GM18508 (cell line): ENCODE measurements at regions not wholly inside any gene's neighbourhood (a gene's known extent, or its start where the extent isn't known, plus 50 kb on each side); places are given as distances from the start of the nearest gene placed in this dataset.

Source experiments
- ATAC-seq: cut with Tn5 transposase; IDR thresholded peaks from one replicate; pipeline ENCODE4 v1.9.1; 2021; ENCODE audit warnings: moderate number of reproducible peaks; ENCODE audit not compliant: insufficient read depth, unreplicated experiment

GRCh38 chr2:41498781-41499180 is 549.0 kb upstream of the PKDCC start:
- ATAC-seq = no peak

GRCh38 chr2:41500895-41501294 is 546.9 kb upstream of the PKDCC start:
- no peak for ATAC-seq

GRCh38 chr2:41502752-41503151 is 545.1 kb upstream of the PKDCC start:
- no peak for ATAC-seq

- ATAC-seq = no peak
These were observed 543.3 kb upstream of the PKDCC start for GRCh38 chr2:41504532-41504931.

GRCh38 chr2:41510108-41510507 is 537.7 kb upstream of the PKDCC start:
- no peak for ATAC-seq

- no peak for ATAC-seq
These were observed 526.6 kb upstream of the PKDCC start for GRCh38 chr2:41521211-41521610.

- ATAC-seq = no peak
These were observed 520.1 kb upstream of the PKDCC start for GRCh38 chr2:41527525-41528323.

- no peak for ATAC-seq
These were observed 512.2 kb upstream of the PKDCC start for GRCh38 chr2:41535575-41535974.

GRCh38 chr2:41540272-41540998 is 507.4 kb upstream of the PKDCC start:
- no peak for ATAC-seq

GRCh38 chr2:41543726-41544125 is 504.1 kb upstream of the PKDCC start:
- no peak for ATAC-seq

GRCh38 chr2:41544709-41545108 is 503.1 kb upstream of the PKDCC start:
- ATAC-seq = no peak

GRCh38 chr2:41546031-41546430 is 501.8 kb upstream of the PKDCC start:
- ATAC-seq = no peak

- no peak for ATAC-seq
These were observed 479.2 kb upstream of the PKDCC start for GRCh38 chr2:41568648-41569047.

- no peak for ATAC-seq
These were observed 475.7 kb upstream of the PKDCC start for GRCh38 chr2:41572154-41572553.

- ATAC-seq = no peak
These were observed 471.4 kb upstream of the PKDCC start for GRCh38 chr2:41576423-41576822.

GRCh38 chr2:41579806-41580205 is 468.0 kb upstream of the PKDCC start:
- ATAC-seq = no peak

GRCh38 chr2:41580806-41581205 is 467.0 kb upstream of the PKDCC start:
- no peak for ATAC-seq

- no peak for ATAC-seq
These were observed 452.6 kb upstream of the PKDCC start for GRCh38 chr2:41595240-41595639.

GRCh38 chr2:41597680-41598079 is 450.1 kb upstream of the PKDCC start:
- no peak for ATAC-seq

GRCh38 chr2:41598161-41598894 is 449.5 kb upstream of the PKDCC start:
- no peak for ATAC-seq

- ATAC-seq = no peak
These were observed 447.4 kb upstream of the PKDCC start for GRCh38 chr2:41600460-41600859.
